Endothelial cell of umbilical vein (primary cell): ENCODE measurements at regions not wholly inside any gene's neighbourhood (a gene's known extent, or its start where the extent isn't known, plus 50 kb on each side); places are given as distances from the start of the nearest gene placed in this dataset.

Experiments used
- EZH2 ChIP-seq: IDR thresholded peaks from 2 replicates; pipeline ENCODE4 v1.6.1; 2012; ENCODE audit warnings: borderline replicate concordance, low read depth, mild to moderate bottlenecking, moderate library complexity, low read length, inconsistent platforms; ENCODE audit not compliant: severe bottlenecking
- JUN ChIP-seq: IDR thresholded peaks from 2 replicates; pipeline ENCODE4 v1.6.1; 2011; ENCODE audit warnings: borderline replicate concordance, low read depth; ENCODE audit not compliant: insufficient read length, insufficient read depth
- POLR2A ChIP-seq: IDR thresholded peaks from 2 replicates; pipeline ENCODE4 v1.6.1; 2012; ENCODE audit warnings: low read depth, mild to moderate bottlenecking, control low read depth, low read length
- TF ChIP-seq, protein P1 (sequence below), 2 donors: IDR thresholded peaks; 1 replicate in 1 of 2; 2 replicates in 1 of 2; pipeline ENCODE4 v1.5.1; 2011; ENCODE audit warnings: low read length in 2 of 2, mild to moderate bottlenecking in 2 of 2, moderate library complexity in 2 of 2, control low read depth in 1 of 2, inconsistent platforms in 1 of 2, low read depth in 1 of 2; ENCODE audit not compliant: insufficient read depth in 1 of 2; ENCODE audit errors: extremely low read depth in 1 of 2

DNA sequence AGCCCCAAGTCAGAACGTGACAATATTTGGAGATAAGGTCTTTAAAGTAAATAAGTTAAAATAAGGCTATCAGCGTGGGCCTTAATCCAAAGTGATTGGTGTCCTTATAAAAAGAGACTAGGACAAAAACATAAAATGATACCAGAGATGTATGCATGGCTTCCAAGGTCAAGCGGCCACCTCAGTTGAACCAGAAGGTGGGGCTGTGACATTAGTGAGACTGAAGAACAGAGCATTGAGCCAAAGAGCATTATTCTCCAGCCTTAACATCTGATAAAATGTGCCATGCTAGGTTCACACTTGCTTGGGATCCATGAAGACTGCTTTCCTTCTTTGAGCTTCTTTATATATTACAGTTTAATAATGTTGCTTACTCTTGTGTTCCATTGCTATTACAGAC lies 554.6 kb downstream of the PLA2G4A start:
- TF ChIP-seq, protein P1, sequence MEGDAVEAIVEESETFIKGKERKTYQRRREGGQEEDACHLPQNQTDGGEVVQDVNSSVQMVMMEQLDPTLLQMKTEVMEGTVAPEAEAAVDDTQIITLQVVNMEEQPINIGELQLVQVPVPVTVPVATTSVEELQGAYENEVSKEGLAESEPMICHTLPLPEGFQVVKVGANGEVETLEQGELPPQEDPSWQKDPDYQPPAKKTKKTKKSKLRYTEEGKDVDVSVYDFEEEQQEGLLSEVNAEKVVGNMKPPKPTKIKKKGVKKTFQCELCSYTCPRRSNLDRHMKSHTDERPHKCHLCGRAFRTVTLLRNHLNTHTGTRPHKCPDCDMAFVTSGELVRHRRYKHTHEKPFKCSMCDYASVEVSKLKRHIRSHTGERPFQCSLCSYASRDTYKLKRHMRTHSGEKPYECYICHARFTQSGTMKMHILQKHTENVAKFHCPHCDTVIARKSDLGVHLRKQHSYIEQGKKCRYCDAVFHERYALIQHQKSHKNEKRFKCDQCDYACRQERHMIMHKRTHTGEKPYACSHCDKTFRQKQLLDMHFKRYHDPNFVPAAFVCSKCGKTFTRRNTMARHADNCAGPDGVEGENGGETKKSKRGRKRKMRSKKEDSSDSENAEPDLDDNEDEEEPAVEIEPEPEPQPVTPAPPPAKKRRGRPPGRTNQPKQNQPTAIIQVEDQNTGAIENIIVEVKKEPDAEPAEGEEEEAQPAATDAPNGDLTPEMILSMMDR (IDR thresholded peaks at IDR 0.05; ENCODE audit: extremely low read depth in 1 of 2, insufficient read depth in 1 of 2, low read depth in 1 of 2, low read length in 2 of 2): peak in 1 of 2 donors; percentile 3
- TF ChIP-seq EZH2 (no peak), JUN (no peak), POLR2A (no peak)
